Psoas muscle (tissue), 7 donors: ENCODE measurements at regions not wholly inside any gene's neighbourhood (a gene's known extent, or its start where the extent isn't known, plus 50 kb on each side); places are given as distances from the start of the nearest gene placed in this dataset.
"Not testable (repeated sequence)": the region's sequence is repeated elsewhere in the genome, so short reads cannot be mapped to it uniquely, and the experiment has no call there.

Experiments
- ATAC-seq, 4 donors: fragments of 200-7000 bp; cut with Tn5 transposase; one replicate each; pipeline ENCODE4 v1.9.1; 2020; ENCODE audit warnings: moderate library complexity in 3 of 4, mild to moderate bottlenecking in 2 of 4
- DNase-seq, 2 donors: peaks; one replicate each; pipeline ENCODE4 v3.0.0-alpha.2; 2020
- H3K27ac ChIP-seq: fragments of 200-600 bp; one replicate; pipeline ENCODE4 v1.8.0; 2022
- H3K27me3 ChIP-seq, 3 donors: fragments of 200-600 bp in 1 of 3; one replicate each; pipeline versions ENCODE4 v1.6.1 to v1.8.0; 2013 to 2022; ENCODE audit warnings: low read length in 2 of 3, mild to moderate bottlenecking in 2 of 3, moderate library complexity in 1 of 3; ENCODE audit not compliant: insufficient read depth in 3 of 3
- H3K36me3 ChIP-seq, 2 donors: fragments of 200-600 bp in 1 of 2; one replicate each; pipeline versions ENCODE4 v1.6.1 to v1.8.0; 2013 to 2022; ENCODE audit warnings: low read depth in 1 of 2, mild to moderate bottlenecking in 1 of 2, moderate library complexity in 1 of 2; ENCODE audit not compliant: insufficient read depth in 1 of 2
- H3K4me1 ChIP-seq: fragments of 200-600 bp; one replicate; pipeline ENCODE4 v1.8.0; 2022
- H3K4me3 ChIP-seq: fragments of 200-600 bp; one replicate; pipeline ENCODE4 v1.8.0; 2022; ENCODE audit warnings: mild to moderate bottlenecking
- H3K9me3 ChIP-seq: fragments of 200-600 bp; one replicate; pipeline ENCODE4 v1.8.0; 2022
- CTCF ChIP-seq: fragments of 200-600 bp; IDR thresholded peaks from one replicate; pipeline ENCODE4 v1.8.0; 2022; ENCODE audit warnings: antibody characterized with exemption
- WGBS, 3 donors: extraction: QIAGEN DNeasy Blood & Tissue Kit; methylation state at CpG; one replicate each; pipeline versions ENCODE4 v1.1.6 to v1.1.7; 2013; 5-methylcytosine and 5-hydroxymethylcytosine counted together
- intact Hi-C, 2 donors: fragments of 100-400 bp; cut with DNase I; formaldehyde crosslinking; loops; one replicate each; pipeline versions ENCODE4 v1.11.0 to v1.14.2; 2022
- donor health status: healthy with polysubstance abuse.
- donor health status: DM: no; HTN: no; CAD: no; lungs with moderate emphysema.
- donor health status: Bipolar disorder and iron deficiency.
- donor health status: healthy.
- donor health status: DM: yes; HTN: yes; CAD: no.
- donor health status: DM: no; HTN: no; CAD: no.
- donor health status: DM: yes; HTN: yes; CAD: no.

- 86 to 89% (median 89%) methylated on average over 3 of the region's 3 CpGs for WGBS, 3 donors
- intact Hi-C loops: no loop called here
Observed at GRCh38 chr10:20656886-20657285, 240.2 kb downstream of the NEBL start.

GRCh38 chr10:20652424-20652823 lies 244.7 kb downstream of the NEBL start:
- H3K27ac ChIP-seq, H3K4me3 ChIP-seq, intact Hi-C loops, H3K4me1 ChIP-seq, DNase-seq, ATAC-seq, H3K36me3 ChIP-seq, H3K27me3 ChIP-seq, H3K9me3 ChIP-seq: not testable (repeated sequence)
- WGBS, 3 donors: 95 to 98% (median 97%) methylated on average over 5 of the region's 5 CpGs

More at GRCh38 chr10:20656886-20657285, 240.2 kb downstream of the NEBL start:
- H3K27ac ChIP-seq: no peak overlapping the region
- H3K27me3 ChIP-seq: no peaks in the 10 kb centered on the region
- no peak overlapping the region for H3K4me3 ChIP-seq
- no peak for DNase-seq
- no peak for ATAC-seq
- TF ChIP-seq CTCF: no peak
- H3K4me1 ChIP-seq: no peaks in the 10 kb centered on the region
- no peaks in the 10 kb centered on the region for H3K9me3 ChIP-seq
- no peaks in the 10 kb centered on the region for H3K36me3 ChIP-seq

- H3K27ac ChIP-seq: no peak overlapping the region
- H3K36me3 ChIP-seq: no peaks in the 10 kb centered on the region
- no peak for TF ChIP-seq CTCF
- DNase-seq: no peak
- no peak for ATAC-seq
- no peaks in the 10 kb centered on the region for H3K9me3 ChIP-seq
- H3K4me3 ChIP-seq: no peak overlapping the region
- no peaks in the 10 kb centered on the region for H3K27me3 ChIP-seq
- no peaks in the 10 kb centered on the region for H3K4me1 ChIP-seq
- whole genome bisulfite sequencing, 3 donors: 28 to 60% (median 28%) methylated on average over 2 of the region's 2 CpGs
- intact Hi-C loops: no loop called here
Observed at GRCh38 chr10:20648263-20648874, 248.7 kb downstream of the NEBL start.

GRCh38 chr10:20647756-20648155 lies 249.4 kb downstream of the NEBL start:
- Histone ChIP-seq H3K4me3 (no peak overlapping the region), H3K27me3 (no peaks in the 10 kb centered on the region), H3K9me3 (no peaks in the 10 kb centered on the region), H3K27ac (no peak overlapping the region), H3K36me3 (no peaks in the 10 kb centered on the region), H3K4me1 (no peaks in the 10 kb centered on the region)
- DNase-seq: no peak
- intact Hi-C loops: no loop called here
- no peak for TF ChIP-seq CTCF
- ATAC-seq: no peak

GRCh38 chr10:20644421-20644820 lies 252.7 kb downstream of the NEBL start:
- Histone ChIP-seq H3K9me3 (no peaks in the 10 kb centered on the region), H3K4me1 (no peaks in the 10 kb centered on the region), H3K27ac (no peak overlapping the region), H3K4me3 (no peak overlapping the region), H3K36me3 (no peaks in the 10 kb centered on the region), H3K27me3 (no peaks in the 10 kb centered on the region)
- no peak for TF ChIP-seq CTCF
- ATAC-seq (no peak), DNase-seq (no peak)
- WGBS, 3 donors: 63 to 76% (median 71%) methylated on average over 8 of the region's 8 CpGs
- intact Hi-C loops: no loop called here
